CD14-positive monocyte (primary cell): ENCODE measurements at regions not wholly inside any gene's neighbourhood (a gene's known extent, or its start where the extent isn't known, plus 50 kb on each side); places are given as distances from the start of the nearest gene placed in this dataset.

Experiments
- DNase-seq, 3 donors: peaks; one replicate each; pipeline ENCODE4 v3.0.0-alpha.2; 2011 to 2022
- H2AFZ ChIP-seq: 2 replicates; pipeline ENCODE4 v1.6.0; 2012; ENCODE audit warnings: mild to moderate bottlenecking, low read depth, low read length, inconsistent platforms; ENCODE audit not compliant: insufficient read depth, poor library complexity, severe bottlenecking
- H3K27ac ChIP-seq, 2 donors: 1 replicate in 1 of 2; 2 replicates in 1 of 2; pipeline ENCODE4 v1.5.1; 2012 to 2013; ENCODE audit warnings: low read length in 2 of 2, control low read depth in 1 of 2, inconsistent platforms in 1 of 2, low read depth in 1 of 2, mild to moderate bottlenecking in 1 of 2
- H3K27me3 ChIP-seq, 2 donors: one replicate each; pipeline versions ENCODE4 v1.6.0 to v1.6.1; 2011 to 2013; ENCODE audit warnings: low read length in 2 of 2; ENCODE audit not compliant: control insufficient read depth in 2 of 2, insufficient read depth in 2 of 2
- H3K36me3 ChIP-seq, 2 donors: replicated peaks in 1 of 2; 1 replicate in 1 of 2; 2 replicates in 1 of 2; pipeline versions ENCODE4 v1.5.1 to v1.6.1; 2012 to 2013; ENCODE audit warnings: low read length in 2 of 2, control low read depth in 1 of 2, inconsistent platforms in 1 of 2, mild to moderate bottlenecking in 1 of 2; ENCODE audit not compliant: insufficient read depth in 2 of 2, control insufficient read depth in 1 of 2
- H3K4me1 ChIP-seq, 2 donors: 1 replicate in 1 of 2; 2 replicates in 1 of 2; pipeline versions ENCODE4 v1.5.1 to v1.6.1; 2012 to 2013; ENCODE audit warnings: low read length in 2 of 2, control low read depth in 1 of 2, inconsistent platforms in 1 of 2, mild to moderate bottlenecking in 1 of 2, moderate library complexity in 1 of 2; ENCODE audit not compliant: insufficient read depth in 2 of 2, control insufficient read depth in 1 of 2
- H3K4me2 ChIP-seq: replicated peaks from 2 replicates; pipeline ENCODE3; 2012; ENCODE audit warnings: low read length, moderate library complexity, mild to moderate bottlenecking; ENCODE audit not compliant: poor library complexity, severe bottlenecking; ENCODE audit errors: extremely low read depth
- H3K4me3 ChIP-seq, 3 experiments: fragments of 200-600 bp in 1 of 3; sonication (generic) in 1 of 3; replicated peaks in 1 of 3; 1 replicate in 2 of 3; 2 replicates in 1 of 3; pipeline ENCODE4 v1.5.1; 2011 to 2013; ENCODE audit warnings: low read length in 3 of 3, mild to moderate bottlenecking in 3 of 3, control low read depth in 2 of 3, low read depth in 2 of 3, inconsistent platforms in 1 of 3, moderate library complexity in 1 of 3
- H3K79me2 ChIP-seq: 2 replicates; pipeline ENCODE4 v1.6.0; 2012; ENCODE audit warnings: mild to moderate bottlenecking, control low read depth, inconsistent platforms, low read length, moderate library complexity; ENCODE audit not compliant: insufficient read depth
- H3K9ac ChIP-seq: 2 replicates; pipeline ENCODE4 v1.6.0; 2017; ENCODE audit warnings: low read length, mild to moderate bottlenecking; ENCODE audit not compliant: insufficient read depth, poor library complexity, severe bottlenecking
- H3K9me3 ChIP-seq, 2 donors: replicated peaks in 1 of 2; 1 replicate in 1 of 2; 2 replicates in 1 of 2; pipeline versions ENCODE4 v1.5.1 to v1.6.1; 2012 to 2013; ENCODE audit warnings: low read length in 2 of 2, control low read depth in 1 of 2; ENCODE audit not compliant: control insufficient read depth in 1 of 2, insufficient read depth in 1 of 2
- H4K20me1 ChIP-seq: 2 replicates; pipeline ENCODE4 v1.6.0; 2012; ENCODE audit warnings: mild to moderate bottlenecking, low read length, control low read depth, moderate library complexity; ENCODE audit not compliant: insufficient read depth
- H3K27ac Mint-ChIP-seq, 7 donors: one replicate each; pipeline ENCODE4 v1.8.0; 2020; ENCODE audit warnings: mild to moderate bottlenecking in 7 of 7, mixed read lengths in 7 of 7, moderate library complexity in 6 of 7, inconsistent platforms in 2 of 7
- H3K27me3 Mint-ChIP-seq, 3 donors: one replicate each; pipeline ENCODE4 v1.8.0; 2021 to 2022; ENCODE audit warnings: low read depth in 3 of 3, mild to moderate bottlenecking in 3 of 3, mixed read lengths in 3 of 3, moderate library complexity in 3 of 3, inconsistent platforms in 1 of 3
- H3K36me3 Mint-ChIP-seq, 2 donors: one replicate each; pipeline ENCODE4 v1.8.0; 2020; ENCODE audit warnings: mixed read lengths in 2 of 2, inconsistent platforms in 1 of 2, mild to moderate bottlenecking in 1 of 2
- H3K4me1 Mint-ChIP-seq: one replicate; pipeline ENCODE4 v1.8.0; 2020; ENCODE audit warnings: mild to moderate bottlenecking, mixed read lengths
- H3K4me3 Mint-ChIP-seq, 2 donors: one replicate each; pipeline ENCODE4 v1.8.0; 2020; ENCODE audit warnings: mild to moderate bottlenecking in 2 of 2, mixed read lengths in 2 of 2, moderate library complexity in 1 of 2
- H3K9me3 Mint-ChIP-seq, 7 donors: one replicate each; pipeline ENCODE4 v1.8.0; 2020 to 2022; ENCODE audit warnings: mixed read lengths in 7 of 7, mild to moderate bottlenecking in 6 of 7, moderate library complexity in 6 of 7, inconsistent platforms in 2 of 7
- WGBS: methylation state at CpG from one replicate; pipeline ENCODE4 v1.1.5; 2013; ENCODE audit warnings: missing lambda C conversion rate; ENCODE audit not compliant: insufficient coverage; 5-methylcytosine and 5-hydroxymethylcytosine counted together
- intact Hi-C, 2 donors: fragments of 100-400 bp; cut with micrococcal nuclease; formaldehyde crosslinking; loops; one replicate each; pipeline versions ENCODE4 v1.15.0 to v1.15.1; 2023
- TF ChIP-seq, protein P1 (sequence below): fragments of 200-600 bp; IDR thresholded peaks from one replicate; pipeline ENCODE4 v1.8.0; 2022; ENCODE audit warnings: antibody characterized with exemption, mild to moderate bottlenecking

GRCh38 chr13:76129305-76130000, 493.3 kb downstream of the LMO7 start:
- DNase-seq = no peak
- intact Hi-C loops = no loop called here
- Histone ChIP-seq H3K9me3 (peaks cover 4 to 9% of the 10 kb centered on the region in 2 donors), H3K27me3 (no peaks in the 10 kb centered on the region), H4K20me1 (no peaks in the 10 kb centered on the region), H3K4me2 (no peak overlapping the region), H3K27ac (no peak overlapping the region), H2AFZ (no peak overlapping the region), H3K9ac (no peak overlapping the region), H3K4me1 (no peaks in the 10 kb centered on the region), H3K36me3 (no peaks in the 10 kb centered on the region), H3K79me2 (no peaks in the 10 kb centered on the region), H3K4me3 (no peak overlapping the region)
- Mint-ChIP-seq H3K27ac (no peak overlapping the region), H3K27me3 (peaks cover 0 to 2% (median 0%) of the 10 kb centered on the region in 3 donors), H3K36me3 (no peaks in the 10 kb centered on the region), H3K9me3 (peaks cover 0 to 11% (median 2%) of the 10 kb centered on the region in 7 donors), H3K4me1 (no peaks in the 10 kb centered on the region), H3K4me3 (no peak overlapping the region)
- WGBS = 95% methylated on average over 2 of the region's 6 CpGs
- TF ChIP-seq, protein P1, sequence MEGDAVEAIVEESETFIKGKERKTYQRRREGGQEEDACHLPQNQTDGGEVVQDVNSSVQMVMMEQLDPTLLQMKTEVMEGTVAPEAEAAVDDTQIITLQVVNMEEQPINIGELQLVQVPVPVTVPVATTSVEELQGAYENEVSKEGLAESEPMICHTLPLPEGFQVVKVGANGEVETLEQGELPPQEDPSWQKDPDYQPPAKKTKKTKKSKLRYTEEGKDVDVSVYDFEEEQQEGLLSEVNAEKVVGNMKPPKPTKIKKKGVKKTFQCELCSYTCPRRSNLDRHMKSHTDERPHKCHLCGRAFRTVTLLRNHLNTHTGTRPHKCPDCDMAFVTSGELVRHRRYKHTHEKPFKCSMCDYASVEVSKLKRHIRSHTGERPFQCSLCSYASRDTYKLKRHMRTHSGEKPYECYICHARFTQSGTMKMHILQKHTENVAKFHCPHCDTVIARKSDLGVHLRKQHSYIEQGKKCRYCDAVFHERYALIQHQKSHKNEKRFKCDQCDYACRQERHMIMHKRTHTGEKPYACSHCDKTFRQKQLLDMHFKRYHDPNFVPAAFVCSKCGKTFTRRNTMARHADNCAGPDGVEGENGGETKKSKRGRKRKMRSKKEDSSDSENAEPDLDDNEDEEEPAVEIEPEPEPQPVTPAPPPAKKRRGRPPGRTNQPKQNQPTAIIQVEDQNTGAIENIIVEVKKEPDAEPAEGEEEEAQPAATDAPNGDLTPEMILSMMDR = no peak

DNA sequence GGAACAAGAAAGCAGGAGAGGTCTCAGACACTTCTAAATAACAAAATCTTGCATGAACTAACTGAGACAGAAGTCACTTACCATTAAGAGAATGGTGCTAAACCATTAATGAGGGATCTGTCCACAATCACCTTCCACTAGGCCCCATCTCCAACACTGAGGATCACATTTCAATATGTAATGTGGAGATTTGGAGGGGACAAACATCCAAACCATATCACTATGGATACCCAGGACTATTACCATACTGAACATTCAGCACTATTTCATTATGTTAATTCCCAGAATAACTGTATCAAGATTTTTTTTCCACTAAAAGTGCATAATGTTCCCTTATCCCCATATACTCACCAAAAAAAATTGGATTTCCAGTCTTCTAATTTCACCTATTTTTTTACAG, 491.8 kb downstream of the LMO7 start:
- Mint-ChIP-seq H3K27ac (no peak overlapping the region), H3K4me3 (no peak overlapping the region), H3K4me1 (no peaks in the 10 kb centered on the region), H3K9me3 (peaks cover 4 to 18% (median 11%) of the 10 kb centered on the region in 7 donors), H3K27me3 (no peaks in the 10 kb centered on the region), H3K36me3 (no peaks in the 10 kb centered on the region)
- TF ChIP-seq, protein P1 = no peak
- H3K27ac ChIP-seq = no peak overlapping the region
- intact Hi-C loops = no loop called here
- H3K4me1 ChIP-seq = no peaks in the 10 kb centered on the region
- no peaks in the 10 kb centered on the region for H3K27me3 ChIP-seq
- H3K9ac ChIP-seq = no peak overlapping the region
- no peak overlapping the region for H2AFZ ChIP-seq
- no peak overlapping the region for H3K4me3 ChIP-seq
- no peaks in the 10 kb centered on the region for H3K36me3 ChIP-seq
- no peaks in the 10 kb centered on the region for H4K20me1 ChIP-seq
- no peaks in the 10 kb centered on the region for H3K79me2 ChIP-seq
- peaks cover 16 to 24% of the 10 kb centered on the region in 2 donors for H3K9me3 ChIP-seq
- DNase-seq = no peak
- H3K4me2 ChIP-seq = no peak overlapping the region
